OCI-LY3 (cell line): ENCODE measurements at regions not wholly inside any gene's neighbourhood (a gene's known extent, or its start where the extent isn't known, plus 50 kb on each side); places are given as distances from the start of the nearest gene placed in this dataset.

Source experiments
- EZH2phosphoT487 ChIP-seq: fragments of 200-600 bp; shearing (Covaris generic); IDR thresholded peaks from 2 replicates; pipeline ENCODE4 v1.6.1; 2018; ENCODE audit warnings: antibody characterized with exemption, mixed run types, low read depth
- TF ChIP-seq, protein P1 (sequence below): fragments of 200-600, 300-600 bp; sonication (generic); IDR thresholded peaks from 2 replicates; pipeline ENCODE4 v1.5.1; 2014; ENCODE audit warnings: antibody characterized with exemption, low read length, low read depth

- TF ChIP-seq, protein P1, sequence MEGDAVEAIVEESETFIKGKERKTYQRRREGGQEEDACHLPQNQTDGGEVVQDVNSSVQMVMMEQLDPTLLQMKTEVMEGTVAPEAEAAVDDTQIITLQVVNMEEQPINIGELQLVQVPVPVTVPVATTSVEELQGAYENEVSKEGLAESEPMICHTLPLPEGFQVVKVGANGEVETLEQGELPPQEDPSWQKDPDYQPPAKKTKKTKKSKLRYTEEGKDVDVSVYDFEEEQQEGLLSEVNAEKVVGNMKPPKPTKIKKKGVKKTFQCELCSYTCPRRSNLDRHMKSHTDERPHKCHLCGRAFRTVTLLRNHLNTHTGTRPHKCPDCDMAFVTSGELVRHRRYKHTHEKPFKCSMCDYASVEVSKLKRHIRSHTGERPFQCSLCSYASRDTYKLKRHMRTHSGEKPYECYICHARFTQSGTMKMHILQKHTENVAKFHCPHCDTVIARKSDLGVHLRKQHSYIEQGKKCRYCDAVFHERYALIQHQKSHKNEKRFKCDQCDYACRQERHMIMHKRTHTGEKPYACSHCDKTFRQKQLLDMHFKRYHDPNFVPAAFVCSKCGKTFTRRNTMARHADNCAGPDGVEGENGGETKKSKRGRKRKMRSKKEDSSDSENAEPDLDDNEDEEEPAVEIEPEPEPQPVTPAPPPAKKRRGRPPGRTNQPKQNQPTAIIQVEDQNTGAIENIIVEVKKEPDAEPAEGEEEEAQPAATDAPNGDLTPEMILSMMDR = no peak
- no peak for TF ChIP-seq EZH2phosphoT487
These were observed 82.9 kb downstream of the FAM43A start for GRCh38 chr3:194768586-194768985.
